ENCODE measurements at regions not wholly inside any gene's neighbourhood (a gene's known extent, or its start where the extent isn't known, plus 50 kb on each side); places are given as distances from the start of the nearest gene placed in this dataset.

GRCh38 chr4:155497306-155497705 is 120.5 kb upstream of the MAP9 start:
- DNase-seq (ENCODE audit: low read depth): no peak
- POLR2A ChIA-PET: no interaction called here
- CTCF ChIA-PET: interaction anchor here (0.6 kb wide), 1 partner anchor 156 kb away, joined by 3 read pairs; no protein-coding TSS in a partner anchor
- Histone ChIP-seq H3K4me3 (ENCODE audit: low read depth, low read length) (no peak overlapping the region), H3K36me3 (ENCODE audit: control insufficient read depth, insufficient read depth, low read length) (no peaks in the 10 kb centered on the region), H3K27me3 (ENCODE audit: control insufficient read depth, insufficient read depth, low read length) (no peaks in the 10 kb centered on the region; the same call in 1 of the 2 replicates)
- TF ChIP-seq CTCF (IDR thresholded peaks at IDR 0.05; ENCODE audit: insufficient read depth, low read depth, low read length): no peak

- DNase-seq (ENCODE audit: low read depth): no peak
- ChIA-PET POLR2A (no interaction called here), CTCF (no interaction called here)
- Histone ChIP-seq H3K27me3 (ENCODE audit: control insufficient read depth, insufficient read depth, low read length) (no peaks in the 10 kb centered on the region; the same call in 1 of the 2 replicates), H3K36me3 (ENCODE audit: control insufficient read depth, insufficient read depth, low read length) (no peaks in the 10 kb centered on the region), H3K4me3 (ENCODE audit: low read depth, low read length) (no peak overlapping the region)
- TF ChIP-seq CTCF (IDR thresholded peaks at IDR 0.05; ENCODE audit: insufficient read depth, low read depth, low read length): no peak
These were observed 119.5 kb upstream of the MAP9 start for GRCh38 chr4:155496294-155496626.

GRCh38 chr4:155495572-155496293 is 119.0 kb upstream of the MAP9 start:
- Histone ChIP-seq H3K4me3 (ENCODE audit: low read depth, low read length) (no peak overlapping the region), H3K27me3 (ENCODE audit: control insufficient read depth, insufficient read depth, low read length) (no peaks in the 10 kb centered on the region; the same call in 1 of the 2 replicates), H3K36me3 (ENCODE audit: control insufficient read depth, insufficient read depth, low read length) (no peaks in the 10 kb centered on the region)
- ChIA-PET CTCF (no interaction called here), POLR2A (no interaction called here)
- DNase-seq (ENCODE audit: low read depth): no peak
- no peak for TF ChIP-seq CTCF (IDR thresholded peaks at IDR 0.05; ENCODE audit: insufficient read depth, low read depth, low read length)

GRCh38 chr4:155494037-155494718 is 117.4 kb upstream of the MAP9 start:
- no peak for TF ChIP-seq CTCF (IDR thresholded peaks at IDR 0.05; ENCODE audit: insufficient read depth, low read depth, low read length)
- DNase-seq (ENCODE audit: low read depth): no peak
- Histone ChIP-seq H3K4me3 (ENCODE audit: low read depth, low read length) (no peak overlapping the region), H3K27me3 (ENCODE audit: control insufficient read depth, insufficient read depth, low read length) (no peaks in the 10 kb centered on the region; the same call in 1 of the 2 replicates), H3K36me3 (ENCODE audit: control insufficient read depth, insufficient read depth, low read length) (no peaks in the 10 kb centered on the region)
- ChIA-PET CTCF (interaction anchor here (1.2 kb wide), 1 partner anchor 293 kb away, joined by 3 read pairs; no protein-coding TSS in a partner anchor), POLR2A (interaction anchor here (0.6 kb wide), 1 partner anchor 81 kb away, joined by 6 read pairs; no protein-coding TSS in a partner anchor)

- no peak for TF ChIP-seq CTCF (IDR thresholded peaks at IDR 0.05; ENCODE audit: insufficient read depth, low read depth, low read length)
- ChIA-PET POLR2A (no interaction called here), CTCF (no interaction called here)
- no peak for DNase-seq (ENCODE audit: low read depth)
- Histone ChIP-seq H3K27me3 (ENCODE audit: control insufficient read depth, insufficient read depth, low read length) (no peaks in the 10 kb centered on the region; the same call in 1 of the 2 replicates), H3K4me3 (ENCODE audit: low read depth, low read length) (no peak overlapping the region), H3K36me3 (ENCODE audit: control insufficient read depth, insufficient read depth, low read length) (no peaks in the 10 kb centered on the region)
These were observed 114.8 kb upstream of the MAP9 start for GRCh38 chr4:155491336-155492120.
